ENCODE measurements at regions not wholly inside any gene's neighbourhood (a gene's known extent, or its start where the extent isn't known, plus 50 kb on each side); places are given as distances from the start of the nearest gene placed in this dataset.

GRCh38 chr22:49488943-49489342, 338.7 kb downstream of the BRD1 start:
- TF ChIP-seq, protein P1, sequence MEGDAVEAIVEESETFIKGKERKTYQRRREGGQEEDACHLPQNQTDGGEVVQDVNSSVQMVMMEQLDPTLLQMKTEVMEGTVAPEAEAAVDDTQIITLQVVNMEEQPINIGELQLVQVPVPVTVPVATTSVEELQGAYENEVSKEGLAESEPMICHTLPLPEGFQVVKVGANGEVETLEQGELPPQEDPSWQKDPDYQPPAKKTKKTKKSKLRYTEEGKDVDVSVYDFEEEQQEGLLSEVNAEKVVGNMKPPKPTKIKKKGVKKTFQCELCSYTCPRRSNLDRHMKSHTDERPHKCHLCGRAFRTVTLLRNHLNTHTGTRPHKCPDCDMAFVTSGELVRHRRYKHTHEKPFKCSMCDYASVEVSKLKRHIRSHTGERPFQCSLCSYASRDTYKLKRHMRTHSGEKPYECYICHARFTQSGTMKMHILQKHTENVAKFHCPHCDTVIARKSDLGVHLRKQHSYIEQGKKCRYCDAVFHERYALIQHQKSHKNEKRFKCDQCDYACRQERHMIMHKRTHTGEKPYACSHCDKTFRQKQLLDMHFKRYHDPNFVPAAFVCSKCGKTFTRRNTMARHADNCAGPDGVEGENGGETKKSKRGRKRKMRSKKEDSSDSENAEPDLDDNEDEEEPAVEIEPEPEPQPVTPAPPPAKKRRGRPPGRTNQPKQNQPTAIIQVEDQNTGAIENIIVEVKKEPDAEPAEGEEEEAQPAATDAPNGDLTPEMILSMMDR (IDR thresholded peaks at IDR 0.05): no peak
- TF ChIP-seq EP300 (IDR thresholded peaks at IDR 0.05) (no peak), POLR2A (IDR thresholded peaks at IDR 0.05) (no peak)

All from tibial nerve (tissue), 4 donors.